ENCODE measurements at regions not wholly inside any gene's neighbourhood (a gene's known extent, or its start where the extent isn't known, plus 50 kb on each side); places are given as distances from the start of the nearest gene placed in this dataset.

DNA sequence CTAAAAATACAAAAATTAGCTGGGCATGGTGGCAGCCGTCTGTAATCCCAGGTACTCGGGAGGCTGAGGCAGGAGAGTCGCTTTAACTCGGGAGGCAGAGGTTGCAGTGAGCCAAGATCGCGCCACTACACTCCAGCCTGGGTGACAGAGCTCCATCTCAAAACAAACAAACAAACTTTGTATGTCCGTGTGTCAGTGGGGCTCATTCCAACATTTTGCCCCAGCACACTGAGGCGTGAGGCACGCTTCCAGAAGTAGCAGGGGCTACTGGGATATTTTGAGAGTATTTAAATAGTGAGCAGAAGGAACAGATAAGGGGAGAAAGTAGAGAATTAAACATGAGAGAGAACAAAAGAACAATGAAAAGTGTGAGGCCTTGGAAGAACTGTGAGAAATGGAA lies 83.3 kb upstream of the TANK start:
- DNase-seq: no peak

DNA sequence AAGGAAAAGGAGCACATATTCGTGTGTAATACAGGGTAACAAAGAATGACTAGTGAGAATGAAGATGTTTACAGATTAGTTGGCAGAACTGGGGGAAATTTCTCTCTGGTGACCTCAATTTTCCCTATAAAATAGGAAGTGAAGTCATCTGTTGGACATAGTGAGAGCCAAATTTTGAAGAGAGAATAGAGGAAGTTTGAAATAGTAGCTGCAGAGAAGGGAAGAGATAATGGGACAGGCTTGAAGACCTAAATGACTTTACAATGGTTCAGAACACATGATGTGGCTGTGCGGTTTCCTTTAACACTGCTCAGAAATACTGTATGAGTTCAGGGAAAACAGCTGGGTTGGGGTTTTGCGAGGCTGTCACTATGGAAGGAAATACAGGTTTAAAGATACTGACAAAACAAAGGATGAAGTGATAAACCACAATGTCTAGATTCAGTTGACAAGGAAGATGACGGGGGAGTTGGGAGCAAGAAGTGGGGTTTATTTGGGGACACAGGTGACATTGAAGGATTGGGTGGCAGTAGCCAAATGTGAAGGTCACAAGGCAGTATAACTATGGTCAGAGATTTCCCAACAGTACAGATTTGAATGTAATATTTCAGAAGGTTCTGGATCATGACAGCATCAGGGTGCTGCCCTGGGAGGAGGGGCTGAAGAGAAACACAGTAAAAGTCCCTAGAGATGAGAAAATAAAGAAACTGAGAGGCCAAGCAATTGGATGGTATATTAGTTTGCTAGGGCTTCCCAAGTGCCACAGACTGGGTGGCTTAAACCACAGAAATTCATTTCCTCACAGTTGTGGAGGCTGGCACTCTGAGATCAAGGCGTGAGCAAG lies 82.6 kb upstream of the TANK start:
- peak; percentile 100 for DNase-seq

GRCh38 chr2:161078211-161078539 lies 82.1 kb upstream of the TANK start:
- no peak for DNase-seq

- DNase-seq: no peak
Measured at GRCh38 chr2:161085149-161085548, 75.1 kb upstream of the TANK start.

GRCh38 chr2:161088658-161089350 lies 71.4 kb upstream of the TANK start:
- DNase-seq: no peak

DNA sequence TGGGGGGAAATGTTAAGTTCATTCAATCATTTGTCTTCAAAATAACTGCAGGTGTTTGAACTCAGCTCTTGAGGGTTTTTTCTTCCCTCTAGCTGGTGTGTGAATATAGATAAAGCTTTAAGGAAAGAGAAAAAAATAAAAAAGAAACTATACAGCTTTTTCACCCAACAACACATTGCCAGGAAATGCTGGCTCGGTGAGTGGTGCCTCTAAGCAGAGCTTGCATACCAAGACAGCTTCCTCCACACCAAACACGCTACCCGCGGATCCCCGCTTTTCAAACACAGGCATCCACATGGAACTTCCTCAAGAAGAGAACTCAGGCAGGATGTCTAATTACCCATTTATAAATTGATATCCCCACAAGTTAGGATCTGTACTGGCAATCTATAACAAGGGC lies 69.8 kb upstream of the TANK start:
- DNase-seq: peak; percentile 45 to 62

DNA sequence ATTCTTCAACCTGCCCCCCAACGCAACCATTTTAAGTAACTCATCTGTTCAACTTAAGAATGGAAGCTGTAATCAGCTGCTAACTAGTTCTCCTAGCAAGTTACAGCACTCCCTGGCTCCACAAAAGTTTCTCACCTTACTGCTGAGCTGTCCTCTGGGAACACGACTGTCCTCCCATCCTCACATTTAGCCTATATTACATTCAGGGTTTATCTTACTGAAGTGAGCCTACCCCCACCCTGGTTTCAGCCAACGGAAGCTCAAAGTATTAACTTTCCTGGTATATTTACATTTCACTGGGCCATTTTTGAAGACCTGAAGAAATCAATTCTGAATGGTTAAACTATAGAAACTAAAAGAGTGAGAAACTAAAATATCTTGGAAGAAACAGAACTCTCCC lies 64.9 kb upstream of the TANK start:
- no peak for DNase-seq

GRCh38 chr2:161096336-161096735 lies 63.9 kb upstream of the TANK start:
- DNase-seq: no peak

DNA sequence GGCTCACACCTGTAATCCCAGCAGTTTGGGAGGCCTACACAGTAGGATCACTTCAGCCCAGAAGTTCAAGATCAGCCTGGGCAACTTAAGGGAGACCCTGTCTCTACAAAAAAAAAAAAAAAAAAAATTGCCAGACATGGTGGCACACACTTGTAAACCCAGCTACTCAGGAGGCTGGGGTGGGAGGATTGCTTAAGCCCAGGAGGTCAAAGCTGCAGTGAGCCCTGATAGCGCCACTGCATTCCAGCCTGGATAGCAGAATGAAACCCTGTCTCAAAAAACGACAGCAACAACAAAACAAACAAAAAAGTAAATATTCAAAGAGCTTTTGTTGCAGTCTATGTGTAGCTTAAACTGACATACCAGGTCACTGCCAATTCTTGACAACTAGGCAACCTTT lies 63.1 kb upstream of the TANK start:
- no peak for DNase-seq

DNA sequence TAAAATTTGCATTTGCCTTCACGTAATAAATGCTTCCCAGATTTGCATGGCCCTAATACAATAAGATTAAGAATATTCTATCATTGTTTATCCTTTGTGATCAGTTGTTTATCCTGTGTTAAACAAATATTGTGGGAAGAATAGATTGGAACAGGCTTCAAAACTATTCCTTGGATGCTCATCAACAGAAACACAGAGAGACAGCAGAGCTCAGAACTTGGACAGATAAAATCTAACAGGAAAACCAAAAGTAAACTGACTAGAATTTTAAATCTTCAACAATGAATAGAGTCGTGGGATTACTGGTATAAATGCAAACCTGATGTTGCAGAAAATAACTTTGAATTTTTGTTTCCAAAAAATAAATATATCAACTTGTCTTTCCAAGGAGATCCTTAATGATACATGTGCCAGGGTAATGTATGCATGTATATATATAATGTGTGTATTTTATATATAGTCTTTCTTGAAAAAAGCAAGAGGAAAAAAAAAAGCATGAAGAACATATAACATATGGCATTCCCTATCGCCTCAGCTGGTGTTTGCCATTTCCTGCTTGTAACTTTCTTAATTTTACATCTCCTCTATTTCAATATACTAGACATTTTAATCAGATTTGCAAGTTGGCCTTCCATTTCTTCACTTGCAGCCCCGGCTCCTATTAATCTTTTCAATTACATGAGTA lies 59.9 kb upstream of the TANK start:
- DNase-seq: no peak

DNA sequence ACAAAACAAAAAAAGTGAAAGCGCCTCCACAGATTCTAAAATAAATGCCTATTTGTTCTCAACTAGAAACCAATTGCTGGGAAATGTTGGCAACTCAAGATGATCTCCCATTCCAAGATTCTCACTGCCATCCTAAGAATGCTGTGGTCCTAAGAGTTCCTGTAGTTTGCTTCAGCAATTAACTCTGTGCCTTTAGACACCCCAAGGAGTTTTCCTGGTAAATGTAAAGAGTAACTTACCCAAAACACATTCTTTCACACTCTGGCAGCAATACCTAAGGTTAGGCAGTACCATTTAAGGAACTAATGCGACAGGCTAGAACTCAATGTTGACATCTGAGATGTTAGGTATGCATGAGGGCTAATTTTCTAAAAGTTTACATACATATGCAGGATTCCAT lies 58.8 kb upstream of the TANK start:
- no peak for DNase-seq

- DNase-seq: no peak
Measured at GRCh38 chr2:161102770-161103450, 57.3 kb upstream of the TANK start.

- no peak for DNase-seq
Measured at GRCh38 chr2:161103451-161103831, 56.8 kb upstream of the TANK start.

DNA sequence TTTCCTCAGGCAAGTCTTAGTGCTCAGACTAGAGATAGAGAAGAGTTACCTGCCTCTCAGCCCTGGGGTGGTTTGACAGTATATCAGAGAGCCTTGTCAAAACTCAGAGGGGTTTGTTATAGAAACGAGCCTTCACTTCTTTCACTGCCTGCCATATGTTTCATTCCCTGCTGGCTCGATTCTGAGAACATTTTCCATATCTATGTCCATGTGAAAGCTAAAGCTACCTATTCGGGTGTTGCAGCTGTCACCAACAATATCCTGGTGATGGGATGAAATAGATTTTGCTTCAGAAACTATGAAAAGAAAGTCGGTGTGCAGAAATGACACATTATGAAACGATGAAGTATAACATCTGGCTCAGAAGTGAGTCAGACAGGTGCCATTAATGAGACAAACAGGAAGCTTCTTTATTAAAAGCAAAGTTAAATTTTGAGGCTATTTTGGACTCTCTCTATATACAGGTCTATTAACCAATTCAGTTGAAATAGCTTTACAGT lies 56.1 kb upstream of the TANK start:
- no peak for DNase-seq

- no peak for DNase-seq
Measured at GRCh38 chr2:161107265-161107664, 53.0 kb upstream of the TANK start.
